ENCODE measurements at regions not wholly inside any gene's neighbourhood (a gene's known extent, or its start where the extent isn't known, plus 50 kb on each side); places are given as distances from the start of the nearest gene placed in this dataset.
"Not testable (repeated sequence)": the region's sequence is repeated elsewhere in the genome, so short reads cannot be mapped to it uniquely, and the experiment has no call there.

DNA sequence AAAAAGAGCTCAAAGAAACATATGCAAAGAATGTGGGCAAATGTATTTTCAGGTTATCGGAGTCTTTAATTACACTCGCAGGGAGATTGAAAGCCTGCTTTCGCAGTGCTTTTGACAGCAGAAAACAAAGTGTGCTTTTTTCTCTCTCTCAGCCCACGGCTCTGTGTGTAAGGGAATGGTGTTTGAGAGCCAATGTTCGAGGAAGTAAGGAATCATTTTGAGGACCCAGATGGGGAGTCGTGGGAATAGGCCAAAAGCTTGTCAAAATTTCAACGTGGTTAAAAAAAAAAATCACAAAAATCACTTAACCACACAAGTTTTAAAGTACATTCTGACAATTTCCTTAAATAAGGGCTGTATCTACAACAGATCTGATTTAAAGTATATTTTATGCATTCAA, 197.1 kb upstream of the IRS2 start:
- CTCF ChIA-PET (ENCODE audit: unreplicated experiment), result no interaction called here
- TF ChIP-seq EZH2phosphoT487 (IDR thresholded peaks at IDR 0.05; ENCODE audit: borderline replicate concordance, low read depth, low read length), result no peak
- TF ChIP-seq CTCF (conservative IDR thresholded peaks at IDR 0.05; ENCODE audit: low read length), result no peak
- Histone ChIP-seq H3K4me1 (ENCODE audit: insufficient read depth, low read length, poor library complexity, severe bottlenecking) (no peaks in the 10 kb centered on the region), H2AFZ (ENCODE audit: low read length) (no peak overlapping the region), H3K27ac (ENCODE audit: low read depth, low read length, poor library complexity, severe bottlenecking) (no peak overlapping the region), H4K20me1 (ENCODE audit: insufficient read depth, low read length) (no peaks in the 10 kb centered on the region), H3K79me2 (ENCODE audit: insufficient read depth, low read depth, low read length) (no peaks in the 10 kb centered on the region), H3K36me3 (ENCODE audit: insufficient read depth, low read length) (no peaks in the 10 kb centered on the region), H3K4me2 (ENCODE audit: low read length) (no peak overlapping the region), H3K4me3 (ENCODE audit: low read depth, low read length, poor library complexity, severe bottlenecking) (no peak overlapping the region), H3K9me2 (ENCODE audit: insufficient read depth, low read length) (no peaks in the 10 kb centered on the region), H3K9me3 (ENCODE audit: low read length) (no peaks in the 10 kb centered on the region)
- POLR2A ChIA-PET, result no interaction called here
- DNase-seq (ENCODE audit: low spot score), result no peak
- BruUV-seq (replicated peaks), result no TSS peak
- intact Hi-C loops (cut with micrococcal nuclease; ENCODE audit: unreplicated experiment), result no loop called here

DNA sequence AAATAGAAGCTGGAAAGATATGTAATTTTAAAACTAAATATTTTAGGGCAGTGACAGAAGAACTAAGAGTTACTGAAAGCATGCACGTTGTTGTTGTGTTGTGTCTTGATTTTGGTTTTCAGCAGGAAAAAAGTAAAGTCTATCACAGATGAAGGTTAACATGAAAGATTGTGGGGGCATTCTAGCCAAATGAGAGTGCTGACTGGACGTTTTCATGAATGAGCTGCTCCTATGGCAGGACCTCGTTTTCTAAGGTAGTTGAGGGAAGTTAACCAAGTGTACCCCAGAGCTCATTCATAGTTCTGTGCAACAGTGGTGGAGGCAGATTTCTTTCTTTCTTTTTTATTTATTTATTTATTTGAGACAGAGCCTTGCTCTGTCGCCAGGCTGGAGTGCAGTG, 194.6 kb upstream of the IRS2 start:
- no peak for DNase-seq (ENCODE audit: low spot score)
- no peaks in the 10 kb centered on the region for H3K36me3 ChIP-seq (ENCODE audit: insufficient read depth, low read length)
- no peaks in the 10 kb centered on the region for H3K9me2 ChIP-seq (ENCODE audit: insufficient read depth, low read length)
- no peak overlapping the region for H3K4me2 ChIP-seq (ENCODE audit: low read length)
- H3K79me2 ChIP-seq (ENCODE audit: insufficient read depth, low read depth, low read length), result no peaks in the 10 kb centered on the region
- no peak overlapping the region for H3K27ac ChIP-seq (ENCODE audit: low read depth, low read length, poor library complexity, severe bottlenecking)
- intact Hi-C loops (cut with micrococcal nuclease; ENCODE audit: unreplicated experiment), result no loop called here
- H3K4me3 ChIP-seq (ENCODE audit: low read depth, low read length, poor library complexity, severe bottlenecking), result no peak overlapping the region
- ChIA-PET CTCF (ENCODE audit: unreplicated experiment) (no interaction called here), POLR2A (no interaction called here)
- H3K9me3 ChIP-seq (ENCODE audit: low read length), result no peaks in the 10 kb centered on the region
- H4K20me1 ChIP-seq (ENCODE audit: insufficient read depth, low read length), result no peaks in the 10 kb centered on the region
- TF ChIP-seq CTCF (conservative IDR thresholded peaks at IDR 0.05; ENCODE audit: low read length), result no peak
- TF ChIP-seq EZH2phosphoT487 (IDR thresholded peaks at IDR 0.05; ENCODE audit: borderline replicate concordance, low read depth, low read length), result no peak
- no TSS peak for BruUV-seq (replicated peaks)
- no peak overlapping the region for H2AFZ ChIP-seq (ENCODE audit: low read length)
- no peaks in the 10 kb centered on the region for H3K4me1 ChIP-seq (ENCODE audit: insufficient read depth, low read length, poor library complexity, severe bottlenecking)

GRCh38 chr13:109979676-109980075, 193.3 kb upstream of the IRS2 start:
- H3K36me3 ChIP-seq (ENCODE audit: insufficient read depth, low read length); DNase-seq (ENCODE audit: low spot score); CTCF ChIA-PET (ENCODE audit: unreplicated experiment); BruUV-seq (replicated peaks); H3K9me2 ChIP-seq (ENCODE audit: insufficient read depth, low read length); H3K4me3 ChIP-seq (ENCODE audit: low read depth, low read length, poor library complexity, severe bottlenecking); H3K4me1 ChIP-seq (ENCODE audit: insufficient read depth, low read length, poor library complexity, severe bottlenecking); H3K4me2 ChIP-seq (ENCODE audit: low read length); H3K79me2 ChIP-seq (ENCODE audit: insufficient read depth, low read depth, low read length); H4K20me1 ChIP-seq (ENCODE audit: insufficient read depth, low read length); H2AFZ ChIP-seq (ENCODE audit: low read length); H3K27ac ChIP-seq (ENCODE audit: low read depth, low read length, poor library complexity, severe bottlenecking); POLR2A ChIA-PET; intact Hi-C loops (cut with micrococcal nuclease; ENCODE audit: unreplicated experiment); H3K9me3 ChIP-seq (ENCODE audit: low read length): not testable (repeated sequence)
